22Rv1 (cell line): ENCODE measurements at regions not wholly inside any gene's neighbourhood (a gene's known extent, or its start where the extent isn't known, plus 50 kb on each side); places are given as distances from the start of the nearest gene placed in this dataset.

Experiments
- H3K27ac ChIP-seq: fragments of 450-650 bp; 2 replicates; pipeline ENCODE4 v1.5.1; 2017
- CTCF ChIP-seq: fragments of 450-650 bp; IDR thresholded peaks from 2 replicates; pipeline ENCODE4 v1.5.1; 2017; ENCODE audit warnings: mild to moderate bottlenecking
- ZFX ChIP-seq: fragments of 450-650 bp; IDR thresholded peaks from 2 replicates; pipeline ENCODE4 v1.6.1; 2017; ENCODE audit warnings: antibody characterized with exemption, borderline replicate concordance

GRCh38 chr7:33728873-33729551 is 176.3 kb upstream of the BMPER start:
- TF ChIP-seq ZFX = no peak
- TF ChIP-seq CTCF = no peak

GRCh38 chr7:33729726-33730125 is 175.6 kb upstream of the BMPER start:
- H3K27ac ChIP-seq = no peak overlapping the region
- TF ChIP-seq ZFX (no peak), CTCF (no peak)

More at GRCh38 chr7:33728873-33729551, 176.3 kb upstream of the BMPER start:
- H3K27ac ChIP-seq = no peak overlapping the region

GRCh38 chr7:33730958-33731357 is 174.4 kb upstream of the BMPER start:
- no peak overlapping the region for H3K27ac ChIP-seq
- no peak for TF ChIP-seq CTCF
- TF ChIP-seq ZFX = no peak

- no peak overlapping the region for H3K27ac ChIP-seq
- no peak for TF ChIP-seq CTCF
- no peak for TF ChIP-seq ZFX
These were observed 173.4 kb upstream of the BMPER start for GRCh38 chr7:33731912-33732311.

GRCh38 chr7:33732462-33732861 is 172.9 kb upstream of the BMPER start:
- H3K27ac ChIP-seq = no peak overlapping the region
- TF ChIP-seq ZFX = no peak
- no peak for TF ChIP-seq CTCF

- peak overlapping the region; percentile 57 for H3K27ac ChIP-seq
- no peak for TF ChIP-seq CTCF
- TF ChIP-seq ZFX = no peak
These were observed 171.3 kb upstream of the BMPER start for GRCh38 chr7:33733870-33734650.

- TF ChIP-seq CTCF (no peak), ZFX (no peak)
- no peak overlapping the region for H3K27ac ChIP-seq
These were observed 169.9 kb upstream of the BMPER start for GRCh38 chr7:33735403-33735802.
